Natural killer cell (primary cell): ENCODE measurements at regions not wholly inside any gene's neighbourhood (a gene's known extent, or its start where the extent isn't known, plus 50 kb on each side); places are given as distances from the start of the nearest gene placed in this dataset.

ENCODE experiments used
- ATAC-seq, 3 donors: fragments of 150-1000 bp in 2 of 3; fragments of 200-7000 bp in 1 of 3; cut with Tn5 transposase; 1 replicate in 1 of 3; 2 replicates in 2 of 3; pipeline ENCODE4 v1.10.0; 2021; ENCODE audit warnings: mild to moderate bottlenecking in 2 of 3, moderate library complexity in 2 of 3
- DNase-seq, 2 donors: peaks; one replicate each; pipeline versions ENCODE4 v3.0.0 to v3.0.0-alpha.2; 2013 to 2021; ENCODE audit warnings: mixed read lengths in 1 of 2
- H3K27ac ChIP-seq: one replicate; pipeline ENCODE4 v1.5.1; 2013; ENCODE audit warnings: mild to moderate bottlenecking, low read length
- H3K27me3 ChIP-seq: one replicate; pipeline ENCODE4 v1.6.1; 2013; ENCODE audit warnings: low read length; ENCODE audit not compliant: control insufficient read depth, insufficient read depth
- H3K36me3 ChIP-seq: one replicate; pipeline ENCODE4 v1.6.1; 2013; ENCODE audit warnings: low read length; ENCODE audit not compliant: control insufficient read depth, insufficient read depth
- H3K4me1 ChIP-seq: one replicate; pipeline ENCODE4 v1.6.1; 2013; ENCODE audit warnings: low read length; ENCODE audit not compliant: control insufficient read depth, insufficient read depth
- H3K4me3 ChIP-seq: one replicate; pipeline ENCODE4 v1.5.1; 2013; ENCODE audit warnings: low read length
- H3K9me3 ChIP-seq: one replicate; pipeline ENCODE4 v1.6.1; 2013; ENCODE audit warnings: low read length; ENCODE audit not compliant: control insufficient read depth, insufficient read depth
- H3K27ac Mint-ChIP-seq, 2 donors: one replicate each; pipeline ENCODE4 v1.8.0; 2022; ENCODE audit warnings: mild to moderate bottlenecking in 2 of 2, mixed read lengths in 2 of 2, moderate library complexity in 1 of 2
- H3K27me3 Mint-ChIP-seq, 2 donors: one replicate each; pipeline ENCODE4 v1.8.0; 2022; ENCODE audit warnings: low read depth in 2 of 2, mixed read lengths in 2 of 2
- H3K36me3 Mint-ChIP-seq: one replicate; pipeline ENCODE4 v1.8.0; 2022; ENCODE audit warnings: mixed read lengths
- H3K4me1 Mint-ChIP-seq, 2 donors: one replicate each; pipeline ENCODE4 v1.8.0; 2022; ENCODE audit warnings: mixed read lengths in 2 of 2
- H3K4me3 Mint-ChIP-seq: one replicate; pipeline ENCODE4 v1.8.0; 2022; ENCODE audit warnings: mild to moderate bottlenecking, moderate library complexity, mixed read lengths
- H3K9me3 Mint-ChIP-seq, 2 donors: one replicate each; pipeline ENCODE4 v1.8.0; 2022; ENCODE audit warnings: mixed read lengths in 2 of 2
- WGBS: methylation state at CpG from one replicate; pipeline ENCODE4 v1.1.7; 2013; ENCODE audit warnings: missing lambda C conversion rate; ENCODE audit not compliant: insufficient coverage; 5-methylcytosine and 5-hydroxymethylcytosine counted together
- intact Hi-C: fragments of 100-400 bp; cut with micrococcal nuclease; formaldehyde crosslinking; loops from one replicate; pipeline ENCODE4 v1.14.2; 2022
- TF ChIP-seq, protein P1 (sequence below): fragments of 200-600 bp; IDR thresholded peaks from one replicate; pipeline ENCODE4 v1.8.0; 2022; ENCODE audit warnings: antibody characterized with exemption

DNA sequence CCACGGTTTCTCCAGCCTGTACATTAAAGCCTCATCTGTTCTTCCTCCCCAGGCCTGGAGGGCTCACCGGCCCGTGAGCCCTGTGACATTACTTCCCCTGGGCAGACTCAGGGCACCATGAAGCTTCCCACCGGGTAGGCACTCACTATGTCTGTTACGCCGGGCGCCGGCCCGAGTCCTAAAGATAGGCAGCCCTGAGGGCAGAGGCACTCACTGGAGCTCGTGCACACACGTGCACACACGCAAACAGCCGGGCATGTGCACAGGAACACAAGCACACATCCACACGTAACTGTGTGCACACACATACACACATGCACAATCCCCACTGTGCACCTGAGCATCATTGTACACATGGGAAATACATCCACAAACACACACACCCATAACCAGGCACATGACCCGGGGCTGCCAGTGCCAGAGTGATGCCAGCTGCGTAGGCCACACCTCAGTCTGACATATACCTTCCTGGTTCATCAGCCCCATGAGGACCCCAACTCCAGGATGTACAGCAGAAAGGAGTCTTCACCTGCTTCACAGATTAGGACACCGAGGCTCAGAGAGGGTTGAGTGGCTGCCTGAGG, 83.7 kb downstream of the YTHDF1 start:
- Mint-ChIP-seq H3K27ac (no peak overlapping the region), H3K4me3 (no peak overlapping the region), H3K9me3 (no peaks in the 10 kb centered on the region), H3K36me3 (no peaks in the 10 kb centered on the region), H3K4me1 (no peaks in the 10 kb centered on the region), H3K27me3 (peaks cover 5 to 16% of the 10 kb centered on the region in 2 donors)
- WGBS = 86% methylated on average over 17 of the region's 17 CpGs
- no peaks in the 10 kb centered on the region for H3K4me1 ChIP-seq
- ATAC-seq = no peak
- no peaks in the 10 kb centered on the region for H3K36me3 ChIP-seq
- peaks cover 3% of the 10 kb centered on the region for H3K27me3 ChIP-seq
- H3K4me3 ChIP-seq = no peak overlapping the region
- TF ChIP-seq, protein P1, sequence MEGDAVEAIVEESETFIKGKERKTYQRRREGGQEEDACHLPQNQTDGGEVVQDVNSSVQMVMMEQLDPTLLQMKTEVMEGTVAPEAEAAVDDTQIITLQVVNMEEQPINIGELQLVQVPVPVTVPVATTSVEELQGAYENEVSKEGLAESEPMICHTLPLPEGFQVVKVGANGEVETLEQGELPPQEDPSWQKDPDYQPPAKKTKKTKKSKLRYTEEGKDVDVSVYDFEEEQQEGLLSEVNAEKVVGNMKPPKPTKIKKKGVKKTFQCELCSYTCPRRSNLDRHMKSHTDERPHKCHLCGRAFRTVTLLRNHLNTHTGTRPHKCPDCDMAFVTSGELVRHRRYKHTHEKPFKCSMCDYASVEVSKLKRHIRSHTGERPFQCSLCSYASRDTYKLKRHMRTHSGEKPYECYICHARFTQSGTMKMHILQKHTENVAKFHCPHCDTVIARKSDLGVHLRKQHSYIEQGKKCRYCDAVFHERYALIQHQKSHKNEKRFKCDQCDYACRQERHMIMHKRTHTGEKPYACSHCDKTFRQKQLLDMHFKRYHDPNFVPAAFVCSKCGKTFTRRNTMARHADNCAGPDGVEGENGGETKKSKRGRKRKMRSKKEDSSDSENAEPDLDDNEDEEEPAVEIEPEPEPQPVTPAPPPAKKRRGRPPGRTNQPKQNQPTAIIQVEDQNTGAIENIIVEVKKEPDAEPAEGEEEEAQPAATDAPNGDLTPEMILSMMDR = no peak
- no peak overlapping the region for H3K27ac ChIP-seq
- no peaks in the 10 kb centered on the region for H3K9me3 ChIP-seq
- intact Hi-C loops = no loop called here
- no peak for DNase-seq

- no peak overlapping the region for H3K4me3 Mint-ChIP-seq
- Histone ChIP-seq H3K4me1 (no peaks in the 10 kb centered on the region), H3K27me3 (peaks cover 3% of the 10 kb centered on the region), H3K9me3 (no peaks in the 10 kb centered on the region), H3K4me3 (no peak overlapping the region), H3K36me3 (no peaks in the 10 kb centered on the region), H3K27ac (no peak overlapping the region)
- TF ChIP-seq, protein P1 = no peak
- no peaks in the 10 kb centered on the region for H3K9me3 Mint-ChIP-seq
- H3K27ac Mint-ChIP-seq = no peak overlapping the region
- H3K4me1 Mint-ChIP-seq = no peaks in the 10 kb centered on the region
- no peaks in the 10 kb centered on the region for H3K36me3 Mint-ChIP-seq
- intact Hi-C loops = no loop called here
- peaks cover 5 to 16% of the 10 kb centered on the region in 2 donors for H3K27me3 Mint-ChIP-seq
- no peak for DNase-seq
- no peak for ATAC-seq
- 80% methylated on average over 43 of the region's 43 CpGs for WGBS
Observed at GRCh38 chr20:63130658-63131577, 85.0 kb downstream of the YTHDF1 start.

- H3K9me3 Mint-ChIP-seq = no peaks in the 10 kb centered on the region
- H3K9me3 ChIP-seq = no peaks in the 10 kb centered on the region
- ATAC-seq = no peak
- WGBS = 32% methylated on average over 21 of the region's 28 CpGs
- H3K4me1 ChIP-seq = no peaks in the 10 kb centered on the region
- DNase-seq = no peak
- H3K36me3 ChIP-seq = no peaks in the 10 kb centered on the region
- TF ChIP-seq, protein P1 = no peak
- H3K27ac ChIP-seq = no peak overlapping the region
- no peak overlapping the region for H3K27ac Mint-ChIP-seq
- no peaks in the 10 kb centered on the region for H3K36me3 Mint-ChIP-seq
- intact Hi-C loops = no loop called here
- no peak overlapping the region for H3K4me3 Mint-ChIP-seq
- no peaks in the 10 kb centered on the region for H3K4me1 Mint-ChIP-seq
- H3K4me3 ChIP-seq = no peak overlapping the region
- H3K27me3 ChIP-seq = peaks cover 3% of the 10 kb centered on the region
- peaks cover 5 to 16% of the 10 kb centered on the region in 2 donors for H3K27me3 Mint-ChIP-seq
Observed at GRCh38 chr20:63129991-63130657, 85.8 kb downstream of the YTHDF1 start.
